Naive thymus-derived CD8-positive, alpha-beta T cell (primary cell): ENCODE measurements at regions not wholly inside any gene's neighbourhood (a gene's known extent, or its start where the extent isn't known, plus 50 kb on each side); places are given as distances from the start of the nearest gene placed in this dataset.

Experiments used
- ATAC-seq, 2 donors: fragments of 150-1000 bp; cut with Tn5 transposase in 1 of 2; sonication (Bioruptor Pico), chemical (Tn5 transposase) in 1 of 2; 1 replicate in 1 of 2; 2 replicates in 1 of 2; pipeline ENCODE4 v1.10.0; 2021; ENCODE audit warnings: mild to moderate bottlenecking in 2 of 2, moderate library complexity in 2 of 2
- POLR2A ChIA-PET: fragments of 350-600 bp; sonication (Branson Sonifier 250); formaldehyde crosslinking; loops from one replicate; lab custom pipeline; 2021; ENCODE audit warnings: antibody characterized with exemption; lab: Charles Lee
- DNase-seq, 10 donors: peaks; one replicate each; pipeline versions ENCODE4 v3.0.0 to v3.0.0-alpha.2; 2020 to 2022
- H3K27ac Mint-ChIP-seq, 10 donors: one replicate each; pipeline ENCODE4 v1.8.0; 2020 to 2022; ENCODE audit warnings: mild to moderate bottlenecking in 10 of 10, mixed read lengths in 10 of 10, moderate library complexity in 4 of 10, inconsistent platforms in 1 of 10
- H3K27me3 Mint-ChIP-seq, 5 donors: one replicate each; pipeline ENCODE4 v1.8.0; 2021 to 2022; ENCODE audit warnings: mixed read lengths in 5 of 5
- H3K36me3 Mint-ChIP-seq, 3 donors: one replicate each; pipeline ENCODE4 v1.8.0; 2020 to 2022; ENCODE audit warnings: mixed read lengths in 3 of 3, mild to moderate bottlenecking in 2 of 3, inconsistent platforms in 1 of 3
- H3K4me1 Mint-ChIP-seq, 4 donors: one replicate each; pipeline ENCODE4 v1.8.0; 2021 to 2022; ENCODE audit warnings: mixed read lengths in 4 of 4
- H3K4me3 Mint-ChIP-seq, 10 donors: one replicate each; pipeline ENCODE4 v1.8.0; 2020 to 2022; ENCODE audit warnings: mild to moderate bottlenecking in 10 of 10, mixed read lengths in 10 of 10, moderate library complexity in 6 of 10, inconsistent platforms in 1 of 10
- H3K9me3 Mint-ChIP-seq, 9 donors: one replicate each; pipeline ENCODE4 v1.8.0; 2020 to 2022; ENCODE audit warnings: mixed read lengths in 9 of 9, mild to moderate bottlenecking in 3 of 9, inconsistent platforms in 1 of 9, moderate library complexity in 1 of 9

DNA sequence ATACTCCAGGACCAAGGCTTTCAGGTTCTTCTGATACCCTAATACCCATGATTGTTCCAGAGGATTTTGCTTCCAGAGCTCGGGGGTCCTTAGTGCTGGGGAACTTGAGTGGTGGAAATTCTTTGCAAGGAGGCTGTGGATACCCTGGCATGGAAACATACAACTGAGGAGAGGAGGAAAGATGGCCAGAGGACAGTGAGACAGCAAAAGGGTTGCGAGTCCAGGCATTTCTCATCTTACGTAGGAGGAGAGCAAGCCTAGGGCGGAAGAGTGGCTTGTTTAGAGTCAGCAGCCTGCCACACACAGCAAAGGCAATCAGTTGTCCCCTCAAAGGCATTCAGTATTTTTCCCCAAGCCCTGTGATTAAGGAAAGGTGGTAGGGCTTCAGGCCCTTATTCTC, 73.5 kb downstream of the ADM start:
- Mint-ChIP-seq H3K27ac (no peak overlapping the region), H3K4me3 (no peak overlapping the region), H3K4me1 (no peaks in the 10 kb centered on the region), H3K36me3 (no peaks in the 10 kb centered on the region), H3K9me3 (no peaks in the 10 kb centered on the region), H3K27me3 (peaks cover 8 to 27% (median 25%) of the 10 kb centered on the region in 5 donors)
- no peak for ATAC-seq
- POLR2A ChIA-PET: no interaction called here
- DNase-seq: no peak

- H3K4me3 Mint-ChIP-seq: no peak overlapping the region
- H3K36me3 Mint-ChIP-seq: no peaks in the 10 kb centered on the region
- H3K9me3 Mint-ChIP-seq: no peaks in the 10 kb centered on the region
- peaks cover 8 to 29% (median 25%) of the 10 kb centered on the region in 5 donors for H3K27me3 Mint-ChIP-seq
- no peak overlapping the region for H3K27ac Mint-ChIP-seq
- ATAC-seq (no peak), DNase-seq (no peak)
- POLR2A ChIA-PET: no interaction called here
- H3K4me1 Mint-ChIP-seq: no peaks in the 10 kb centered on the region
These were observed 74.1 kb downstream of the ADM start for GRCh38 chr11:10379022-10379421.

DNA sequence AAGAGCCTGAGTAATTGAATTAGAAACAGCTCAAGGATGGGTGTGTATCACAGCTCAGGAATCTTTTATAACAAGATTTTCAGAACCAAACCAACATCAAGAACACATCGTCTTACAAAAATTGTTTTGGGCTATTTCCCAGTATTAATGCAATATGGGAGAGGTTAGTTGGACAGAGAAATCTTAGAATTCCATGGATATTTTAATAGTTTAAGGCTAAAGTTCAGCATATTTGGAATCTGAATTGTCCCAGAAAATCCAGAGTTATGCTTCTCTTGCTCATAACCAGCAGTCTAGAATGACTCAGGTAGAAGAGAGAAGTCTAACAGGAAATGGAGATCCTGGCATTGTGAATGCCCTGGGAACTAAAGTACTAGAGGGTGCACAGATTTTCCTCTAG, 74.6 kb downstream of the ADM start:
- POLR2A ChIA-PET: no interaction called here
- H3K4me3 Mint-ChIP-seq: no peak overlapping the region
- peaks cover 8 to 29% (median 25%) of the 10 kb centered on the region in 5 donors for H3K27me3 Mint-ChIP-seq
- ATAC-seq (no peak), DNase-seq (no peak)
- H3K36me3 Mint-ChIP-seq: no peaks in the 10 kb centered on the region
- no peak overlapping the region for H3K27ac Mint-ChIP-seq
- H3K4me1 Mint-ChIP-seq: no peaks in the 10 kb centered on the region
- no peaks in the 10 kb centered on the region for H3K9me3 Mint-ChIP-seq

DNA sequence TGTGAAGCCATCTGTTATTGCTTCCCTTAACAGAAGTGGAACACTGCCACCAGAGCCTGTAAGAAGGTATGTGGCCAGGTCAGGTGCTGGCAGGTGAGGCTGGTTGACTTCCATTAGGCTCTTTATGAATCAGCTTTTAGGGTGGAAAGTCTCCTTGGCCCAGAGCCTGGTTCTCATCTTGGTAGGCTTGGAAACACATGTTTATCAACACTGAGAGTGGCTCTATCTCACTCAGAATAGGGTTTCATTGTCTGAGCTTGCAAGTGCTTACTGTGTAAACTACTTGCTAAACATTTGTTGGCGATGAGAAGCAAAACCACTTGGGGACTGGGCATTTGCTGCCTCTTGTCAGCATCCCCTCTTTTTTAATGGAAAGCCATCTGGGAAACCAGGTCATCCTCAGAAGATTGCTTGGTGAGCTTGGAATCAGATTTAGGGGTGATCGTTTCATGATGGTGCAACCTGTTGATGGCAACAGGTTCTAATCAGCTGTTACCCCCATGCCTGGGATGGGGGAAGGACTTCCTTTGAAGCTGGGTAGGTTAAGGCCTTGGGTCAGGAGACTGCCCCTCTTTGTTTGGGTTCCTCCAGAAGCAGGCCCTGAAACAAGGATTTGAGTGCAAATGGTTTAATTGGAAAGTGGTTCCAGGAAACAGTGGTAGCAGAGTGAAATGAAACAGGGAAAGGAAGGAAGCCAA, 75.0 kb upstream of the AMPD3 start:
- Mint-ChIP-seq H3K4me1 (no peaks in the 10 kb centered on the region), H3K9me3 (no peaks in the 10 kb centered on the region), H3K27me3 (peaks cover 8 to 31% (median 23%) of the 10 kb centered on the region in 5 donors), H3K36me3 (no peaks in the 10 kb centered on the region), H3K27ac (no peak overlapping the region), H3K4me3 (no peak overlapping the region)
- POLR2A ChIA-PET: no interaction called here
- DNase-seq: no peak
- ATAC-seq: no peak

DNA sequence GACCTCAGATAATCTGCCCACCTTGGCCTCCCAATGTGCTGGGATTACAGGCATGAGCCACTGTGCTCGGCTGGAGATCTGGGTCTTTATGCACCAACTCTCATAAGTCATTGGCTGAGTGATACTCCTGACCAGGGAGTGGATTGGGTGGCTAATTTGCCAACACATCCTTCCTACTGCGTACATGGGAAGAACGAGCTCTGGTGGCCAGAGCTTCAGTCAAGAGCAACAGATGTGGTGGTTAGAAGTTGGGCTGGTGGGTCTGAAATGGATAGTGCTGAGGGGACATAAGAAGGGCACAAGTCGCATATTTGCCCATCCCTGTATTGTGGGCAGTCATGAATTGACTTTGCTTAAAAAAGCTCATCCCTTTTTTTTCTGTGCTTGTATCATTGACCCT, 74.1 kb upstream of the AMPD3 start:
- no peak for DNase-seq
- Mint-ChIP-seq H3K27me3 (peaks cover 9 to 31% (median 20%) of the 10 kb centered on the region in 5 donors), H3K27ac (no peak overlapping the region), H3K4me3 (no peak overlapping the region), H3K4me1 (no peaks in the 10 kb centered on the region), H3K9me3 (no peaks in the 10 kb centered on the region), H3K36me3 (no peaks in the 10 kb centered on the region)
- ATAC-seq: no peak
- POLR2A ChIA-PET: no interaction called here

- Mint-ChIP-seq H3K27me3 (peaks cover 12 to 31% (median 20%) of the 10 kb centered on the region in 5 donors), H3K9me3 (peaks cover 0 to 3% (median 0%) of the 10 kb centered on the region in 9 donors), H3K4me1 (no peaks in the 10 kb centered on the region), H3K27ac (no peak overlapping the region), H3K36me3 (no peaks in the 10 kb centered on the region), H3K4me3 (no peak overlapping the region)
- DNase-seq (no peak), ATAC-seq (no peak)
- POLR2A ChIA-PET: no interaction called here
These were observed 73.3 kb upstream of the AMPD3 start for GRCh38 chr11:10381736-10382135.

GRCh38 chr11:10382518-10382917, 72.5 kb upstream of the AMPD3 start:
- no peaks in the 10 kb centered on the region for H3K4me1 Mint-ChIP-seq
- peaks cover 14 to 35% (median 25%) of the 10 kb centered on the region in 5 donors for H3K27me3 Mint-ChIP-seq
- POLR2A ChIA-PET: no interaction called here
- DNase-seq (peak in 1 of 10 donors; percentile 48), ATAC-seq (no peak)
- H3K27ac Mint-ChIP-seq: no peak overlapping the region
- peaks cover 0 to 3% (median 0%) of the 10 kb centered on the region in 9 donors for H3K9me3 Mint-ChIP-seq
- H3K4me3 Mint-ChIP-seq: no peak overlapping the region
- H3K36me3 Mint-ChIP-seq: no peaks in the 10 kb centered on the region

DNA sequence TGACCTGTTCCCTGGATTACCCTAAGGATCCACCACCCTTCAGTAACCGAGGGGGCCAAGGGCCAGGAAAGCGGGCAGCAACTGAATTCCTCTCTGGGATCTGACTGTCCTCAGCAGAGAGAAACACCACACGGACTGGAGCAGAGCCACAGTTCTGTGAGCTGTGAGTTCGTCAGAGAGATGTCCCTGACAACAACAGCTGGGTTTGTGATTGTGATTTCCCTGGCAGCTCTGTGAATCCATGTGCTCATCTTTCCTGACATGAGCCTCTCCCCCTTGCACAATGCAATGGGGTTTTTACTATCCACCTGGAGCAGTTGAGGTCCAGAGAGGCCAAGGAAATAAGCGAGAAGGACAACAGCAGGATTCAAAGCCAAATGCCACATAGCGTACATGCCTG, 69.4 kb upstream of the AMPD3 start:
- Mint-ChIP-seq H3K36me3 (peaks cover 0 to under 1% (median 0%) of the 10 kb centered on the region in 3 donors), H3K9me3 (peaks cover 0 to 5% (median 0%) of the 10 kb centered on the region in 9 donors), H3K4me3 (no peak overlapping the region), H3K27me3 (peaks cover 20 to 38% (median 36%) of the 10 kb centered on the region in 5 donors), H3K27ac (no peak overlapping the region), H3K4me1 (peaks cover 0 to 2% (median 0%) of the 10 kb centered on the region in 4 donors)
- POLR2A ChIA-PET: no interaction called here
- DNase-seq (no peak), ATAC-seq (no peak)

- no peak for ATAC-seq
- Mint-ChIP-seq H3K27me3 (peaks cover 22 to 44% (median 38%) of the 10 kb centered on the region in 5 donors), H3K27ac (no peak overlapping the region), H3K9me3 (peaks cover 0 to 10% (median 0%) of the 10 kb centered on the region in 9 donors), H3K4me3 (no peak overlapping the region), H3K36me3 (peaks cover 0 to 6% (median 0%) of the 10 kb centered on the region in 3 donors), H3K4me1 (peaks cover 0 to 2% (median 0%) of the 10 kb centered on the region in 4 donors)
- DNase-seq: no peak
- POLR2A ChIA-PET: no interaction called here
These were observed 68.7 kb upstream of the AMPD3 start for GRCh38 chr11:10386361-10386760.

- DNase-seq (no peak), ATAC-seq (no peak)
- H3K9me3 Mint-ChIP-seq: peaks cover 0 to 10% (median 0%) of the 10 kb centered on the region in 9 donors
- peaks cover 0 to 2% (median 0%) of the 10 kb centered on the region in 4 donors for H3K4me1 Mint-ChIP-seq
- H3K27ac Mint-ChIP-seq: no peak overlapping the region
- POLR2A ChIA-PET: no interaction called here
- H3K4me3 Mint-ChIP-seq: no peak overlapping the region
- peaks cover 0 to 6% (median 0%) of the 10 kb centered on the region in 3 donors for H3K36me3 Mint-ChIP-seq
- peaks cover 19 to 44% (median 35%) of the 10 kb centered on the region in 5 donors for H3K27me3 Mint-ChIP-seq
These were observed 68.2 kb upstream of the AMPD3 start for GRCh38 chr11:10386861-10387205.

GRCh38 chr11:10387206-10388083, 67.6 kb upstream of the AMPD3 start:
- ATAC-seq (no peak), DNase-seq (peak in 1 of 10 donors; percentile 13)
- peaks cover 0 to 10% (median 0%) of the 10 kb centered on the region in 9 donors for H3K9me3 Mint-ChIP-seq
- peaks cover 17 to 41% (median 35%) of the 10 kb centered on the region in 5 donors for H3K27me3 Mint-ChIP-seq
- peak overlapping the region in 1 of 10 donors; percentile 9 for H3K27ac Mint-ChIP-seq
- peaks cover 0 to 2% (median 0%) of the 10 kb centered on the region in 4 donors for H3K4me1 Mint-ChIP-seq
- no peak overlapping the region for H3K4me3 Mint-ChIP-seq
- peaks cover 0 to 6% (median 0%) of the 10 kb centered on the region in 3 donors for H3K36me3 Mint-ChIP-seq
- POLR2A ChIA-PET: no interaction called here

GRCh38 chr11:10388101-10388500, 67.0 kb upstream of the AMPD3 start:
- H3K27me3 Mint-ChIP-seq: peaks cover 17 to 35% (median 33%) of the 10 kb centered on the region in 5 donors
- POLR2A ChIA-PET: no interaction called here
- peaks cover 0 to 10% (median 0%) of the 10 kb centered on the region in 9 donors for H3K9me3 Mint-ChIP-seq
- H3K4me3 Mint-ChIP-seq: no peak overlapping the region
- H3K27ac Mint-ChIP-seq: no peak overlapping the region
- peaks cover 0 to 6% (median 0%) of the 10 kb centered on the region in 3 donors for H3K36me3 Mint-ChIP-seq
- ATAC-seq (no peak), DNase-seq (no peak)
- H3K4me1 Mint-ChIP-seq: peaks cover 0 to 2% (median 0%) of the 10 kb centered on the region in 4 donors

DNA sequence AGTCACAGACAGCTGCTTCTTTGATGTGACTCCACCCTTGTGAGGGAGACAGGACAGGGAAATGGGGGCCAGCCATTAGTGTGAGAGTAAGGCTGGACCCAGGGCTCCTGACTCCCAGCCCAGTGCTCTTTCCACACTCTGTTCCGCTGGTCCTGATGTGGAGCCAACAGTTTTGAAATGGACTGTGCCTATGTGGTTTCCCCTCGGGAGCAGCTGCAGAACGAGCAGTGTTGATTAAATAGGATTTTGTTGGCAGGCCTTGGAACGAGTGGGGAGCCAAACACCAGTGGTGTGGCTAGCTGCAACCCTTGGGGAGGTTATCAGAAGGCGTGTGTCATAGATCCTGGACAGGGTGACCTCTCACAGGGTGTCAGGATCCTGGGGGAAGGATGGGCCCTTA, 66.5 kb upstream of the AMPD3 start:
- ATAC-seq (no peak), DNase-seq (no peak)
- Mint-ChIP-seq H3K4me1 (peaks cover 0 to 2% (median 0%) of the 10 kb centered on the region in 4 donors), H3K27me3 (peaks cover 17 to 35% (median 29%) of the 10 kb centered on the region in 5 donors), H3K27ac (no peak overlapping the region), H3K36me3 (peaks cover 0 to 6% (median 0%) of the 10 kb centered on the region in 3 donors), H3K4me3 (no peak overlapping the region), H3K9me3 (peaks cover 0 to 10% (median 0%) of the 10 kb centered on the region in 9 donors)
- POLR2A ChIA-PET: no interaction called here
